ENCODE measurements at regions not wholly inside any gene's neighbourhood (a gene's known extent, or its start where the extent isn't known, plus 50 kb on each side); places are given as distances from the start of the nearest gene placed in this dataset.

GRCh38 chr2:198698230-198698629 is 759.5 kb downstream of the SATB2 start:
- no peak for TF ChIP-seq POLR2A (IDR thresholded peaks at IDR 0.05)
- TF ChIP-seq CTCF (IDR thresholded peaks at IDR 0.05 in 4 of 5, conservative IDR thresholded peaks at IDR 0.05 in 1 of 5): no peak

Data from gastrocnemius medialis (tissue), 4 donors.